GM21786 (cell line): ENCODE measurements at regions not wholly inside any gene's neighbourhood (a gene's known extent, or its start where the extent isn't known, plus 50 kb on each side); places are given as distances from the start of the nearest gene placed in this dataset.
"Not testable (repeated sequence)": the region's sequence is repeated elsewhere in the genome, so short reads cannot be mapped to it uniquely, and the experiment has no call there.

Experiments used
- ATAC-seq: cut with Tn5 transposase; IDR thresholded peaks from one replicate; pipeline ENCODE4 v1.9.1; 2021; ENCODE audit not compliant: unreplicated experiment

GRCh38 chr20:30811885-30812671 lies 445.4 kb upstream of the DEFB115 start:
- ATAC-seq: peak; percentile 65

- ATAC-seq: no peak
Measured at GRCh38 chr20:30812739-30813411, 444.6 kb upstream of the DEFB115 start.

- ATAC-seq: not testable (repeated sequence)
Measured at GRCh38 chr20:30813412-30814311, 443.8 kb upstream of the DEFB115 start.

GRCh38 chr20:30814312-30814639 lies 443.2 kb upstream of the DEFB115 start:
- not testable (repeated sequence) for ATAC-seq

- not testable (repeated sequence) for ATAC-seq
Measured at GRCh38 chr20:30815027-30815576, 442.4 kb upstream of the DEFB115 start.

- ATAC-seq: no peak
Measured at GRCh38 chr20:30815577-30816181, 441.8 kb upstream of the DEFB115 start.

- no peak for ATAC-seq
Measured at GRCh38 chr20:30816182-30816645, 441.2 kb upstream of the DEFB115 start.

- not testable (repeated sequence) for ATAC-seq
Measured at GRCh38 chr20:30821615-30822014, 435.8 kb upstream of the DEFB115 start.

- not testable (repeated sequence) for ATAC-seq
Measured at GRCh38 chr20:30824666-30825065, 432.8 kb upstream of the DEFB115 start.

- not testable (repeated sequence) for ATAC-seq
Measured at GRCh38 chr20:30845923-30846322, 411.5 kb upstream of the DEFB115 start.

GRCh38 chr20:30868271-30868670 lies 389.2 kb upstream of the DEFB115 start:
- ATAC-seq: not testable (repeated sequence)

- not testable (repeated sequence) for ATAC-seq
Measured at GRCh38 chr20:30871127-30871526, 386.3 kb upstream of the DEFB115 start.

- not testable (repeated sequence) for ATAC-seq
Measured at GRCh38 chr20:30872252-30872651, 385.2 kb upstream of the DEFB115 start.

- ATAC-seq: not testable (repeated sequence)
Measured at GRCh38 chr20:30875868-30876267, 381.6 kb upstream of the DEFB115 start.

GRCh38 chr20:30891400-30891799 lies 366.1 kb upstream of the DEFB115 start:
- ATAC-seq: not testable (repeated sequence)

- no peak for ATAC-seq
Measured at GRCh38 chr20:30892541-30893345, 364.7 kb upstream of the DEFB115 start.

GRCh38 chr20:30893346-30894314 lies 363.8 kb upstream of the DEFB115 start:
- ATAC-seq: not testable (repeated sequence)

- ATAC-seq: not testable (repeated sequence)
Measured at GRCh38 chr20:30894707-30895353, 362.6 kb upstream of the DEFB115 start.
